OCI-M2 (cell line): ENCODE measurements at regions not wholly inside any gene's neighbourhood (a gene's known extent, or its start where the extent isn't known, plus 50 kb on each side); places are given as distances from the start of the nearest gene placed in this dataset.

ENCODE experiments used
- DNase-seq: peaks from one replicate; lab custom pipeline; 2025; ENCODE audit not compliant: unreplicated experiment; lab: John Stamatoyannopoulos, UW

GRCh38 chr4:163949976-163950601 is 455.6 kb downstream of the TMA16 start:
- DNase-seq, result no peak

- DNase-seq, result no peak
Measured at GRCh38 chr4:163955288-163955687, 460.8 kb downstream of the TMA16 start.

- DNase-seq, result no peak
Measured at GRCh38 chr4:163958751-163959150, 464.3 kb downstream of the TMA16 start.

- DNase-seq, result no peak
Measured at GRCh38 chr4:163959932-163960331, 465.4 kb downstream of the TMA16 start.

- no peak for DNase-seq
Measured at GRCh38 chr4:163966612-163967011, 472.1 kb downstream of the TMA16 start.

- DNase-seq, result no peak
Measured at GRCh38 chr4:163967263-163967662, 472.8 kb downstream of the TMA16 start.

- no peak for DNase-seq
Measured at GRCh38 chr4:163967710-163968109, 473.2 kb downstream of the TMA16 start.

GRCh38 chr4:163969291-163969690 is 474.8 kb downstream of the TMA16 start:
- DNase-seq, result no peak

- no peak for DNase-seq
Measured at GRCh38 chr4:163976588-163976987, 482.1 kb downstream of the TMA16 start.

- DNase-seq, result no peak
Measured at GRCh38 chr4:163988391-163988790, 493.9 kb downstream of the TMA16 start.

GRCh38 chr4:163988865-163989264 is 494.4 kb downstream of the TMA16 start:
- no peak for DNase-seq

- no peak for DNase-seq
Measured at GRCh38 chr4:163991298-163991865, 496.9 kb downstream of the TMA16 start.

- no peak for DNase-seq
Measured at GRCh38 chr4:164009435-164009834, 514.9 kb downstream of the TMA16 start.

GRCh38 chr4:164011791-164012190 is 517.3 kb downstream of the TMA16 start:
- no peak for DNase-seq

GRCh38 chr4:164012396-164013027 is 518.0 kb downstream of the TMA16 start:
- DNase-seq, result no peak

GRCh38 chr4:164021947-164022346 is 527.5 kb downstream of the TMA16 start:
- no peak for DNase-seq

GRCh38 chr4:164023214-164023613 is 528.7 kb downstream of the TMA16 start:
- no peak for DNase-seq

- no peak for DNase-seq
Measured at GRCh38 chr4:164027805-164028204, 533.3 kb downstream of the TMA16 start.

GRCh38 chr4:164039482-164039881 is 545.0 kb downstream of the TMA16 start:
- no peak for DNase-seq

GRCh38 chr4:164056426-164057142 is 562.1 kb downstream of the TMA16 start:
- DNase-seq, result no peak

- no peak for DNase-seq
Measured at GRCh38 chr4:164058776-164059445, 564.4 kb downstream of the TMA16 start.
